Astrocyte (in vitro differentiated cells and primary cell): ENCODE measurements at regions not wholly inside any gene's neighbourhood (a gene's known extent, or its start where the extent isn't known, plus 50 kb on each side); places are given as distances from the start of the nearest gene placed in this dataset.
"Not testable (repeated sequence)": the region's sequence is repeated elsewhere in the genome, so short reads cannot be mapped to it uniquely, and the experiment has no call there.

ENCODE experiments used
- CTCF ChIP-seq: IDR thresholded peaks from 2 replicates; pipeline ENCODE4 v1.5.1; 2011; ENCODE audit warnings: low read depth, mild to moderate bottlenecking, inconsistent platforms, low read length, moderate library complexity; ENCODE audit not compliant: insufficient read depth
- EZH2 ChIP-seq: IDR thresholded peaks from 2 replicates; pipeline ENCODE4 v1.6.1; 2012; ENCODE audit warnings: mild to moderate bottlenecking, low read length, inconsistent platforms; ENCODE audit not compliant: insufficient read depth

DNA sequence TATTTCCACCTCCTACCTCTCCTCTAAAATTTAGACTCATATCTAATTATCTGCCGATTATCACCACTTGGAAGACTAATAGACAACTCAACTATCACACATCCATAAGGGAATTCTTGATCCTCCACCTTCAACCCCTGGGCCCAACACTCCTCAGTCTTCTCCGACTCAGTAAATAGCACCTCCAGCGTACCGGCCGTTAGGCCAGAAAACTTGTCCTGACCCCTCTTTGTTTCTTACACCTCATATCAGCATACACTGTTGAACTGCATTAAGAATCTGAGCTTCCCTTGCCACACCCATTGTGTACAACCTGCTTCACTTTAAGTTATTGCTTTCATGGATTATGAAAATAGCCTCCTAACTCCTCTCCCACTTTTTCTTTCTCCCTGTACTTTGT is 5274.0 kb upstream of the TPTE start:
- TF ChIP-seq CTCF, EZH2: not testable (repeated sequence)
